ENCODE measurements at regions not wholly inside any gene's neighbourhood (a gene's known extent, or its start where the extent isn't known, plus 50 kb on each side); places are given as distances from the start of the nearest gene placed in this dataset.

GRCh38 chr22:48951836-48952235 lies 875.8 kb downstream of the BRD1 start:
- no peak for TF ChIP-seq CTCF (IDR thresholded peaks at IDR 0.05)
- no peak for TF ChIP-seq POLR2AphosphoS5 (IDR thresholded peaks at IDR 0.05; ENCODE audit: low read depth, low read length)
- no peak for TF ChIP-seq REST (IDR thresholded peaks at IDR 0.05; ENCODE audit: insufficient read depth in 1 of 2, low read depth in 2 of 2, low read length in 1 of 2)
- no peak for TF ChIP-seq TCF7L2 (IDR thresholded peaks at IDR 0.05; ENCODE audit: low read depth, low read length)
- no peak for TF ChIP-seq SIN3A (IDR thresholded peaks at IDR 0.05; ENCODE audit: borderline replicate concordance, insufficient read depth, low read depth, low read length)

Measured in Panc1 (cell line).